Activated CD4-positive, alpha-beta T cell treated with anti-CD3 and anti-CD28 coated beads for 4 hours (primary cell): ENCODE measurements at regions not wholly inside any gene's neighbourhood (a gene's known extent, or its start where the extent isn't known, plus 50 kb on each side); places are given as distances from the start of the nearest gene placed in this dataset.

Source experiments
- DNase-seq, 2 donors: peaks; one replicate each; pipeline ENCODE4 v3.0.0-alpha.2; 2020

DNA sequence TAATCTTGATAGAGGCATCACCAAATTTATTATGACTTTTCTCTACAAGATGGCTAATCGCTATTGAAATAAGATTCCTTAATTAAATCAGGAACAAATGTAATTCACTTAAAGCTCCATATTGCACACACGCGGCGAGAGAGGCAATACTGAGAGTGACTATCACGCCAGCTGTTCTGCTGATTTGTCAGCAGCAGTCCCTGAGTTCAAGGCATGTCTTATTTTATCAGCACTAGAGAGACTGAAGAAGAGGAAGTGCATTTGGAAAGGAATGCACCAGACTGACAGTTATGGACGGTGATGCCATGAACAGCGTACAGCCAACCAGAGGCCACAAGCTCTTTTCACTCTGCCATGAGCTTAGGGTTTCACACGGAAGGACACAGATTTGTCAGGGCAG, 83.6 kb upstream of the SLCO3A1 start:
- DNase-seq: no peak

GRCh38 chr15:91776104-91776503, 77.4 kb upstream of the SLCO3A1 start:
- DNase-seq: no peak

DNA sequence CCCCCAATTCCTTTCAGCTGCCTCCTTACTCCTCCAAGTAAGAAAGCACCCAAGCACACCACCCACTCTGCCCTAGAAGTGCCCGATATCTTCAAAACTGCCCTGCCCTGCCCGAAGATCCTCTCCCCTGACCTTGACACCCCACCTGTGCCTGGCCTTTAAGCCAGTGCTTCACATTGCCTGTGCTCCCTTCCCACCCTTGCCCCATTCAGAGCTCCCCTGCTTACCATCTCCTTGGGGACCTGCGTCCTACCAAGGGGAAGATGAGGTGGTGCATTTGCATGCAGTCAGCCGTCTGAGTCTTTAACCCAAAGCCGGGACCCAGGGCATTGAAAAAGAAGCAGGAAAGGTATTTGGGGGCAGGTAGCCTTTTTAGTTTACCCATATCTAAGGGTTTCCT, 73.5 kb upstream of the SLCO3A1 start:
- DNase-seq: no peak

DNA sequence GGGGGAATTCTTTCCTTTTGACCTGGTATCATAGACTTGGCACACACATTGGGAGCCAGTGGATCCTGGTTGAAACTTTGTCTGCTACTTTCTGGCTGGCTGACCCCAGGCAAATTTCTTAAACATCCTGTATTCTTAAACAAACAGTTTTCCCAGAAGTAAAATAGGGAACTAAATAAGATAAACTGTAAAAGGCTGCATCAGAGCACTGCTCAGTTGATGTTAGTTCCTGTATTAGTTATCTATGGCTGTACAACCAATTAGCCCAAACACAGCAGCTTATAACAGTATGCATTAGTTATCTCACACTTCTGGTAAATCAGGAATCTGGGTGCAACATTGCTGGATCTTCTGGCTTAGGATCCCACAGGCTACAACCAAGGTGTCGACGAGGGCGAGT, 73.1 kb upstream of the SLCO3A1 start:
- DNase-seq: no peak

DNA sequence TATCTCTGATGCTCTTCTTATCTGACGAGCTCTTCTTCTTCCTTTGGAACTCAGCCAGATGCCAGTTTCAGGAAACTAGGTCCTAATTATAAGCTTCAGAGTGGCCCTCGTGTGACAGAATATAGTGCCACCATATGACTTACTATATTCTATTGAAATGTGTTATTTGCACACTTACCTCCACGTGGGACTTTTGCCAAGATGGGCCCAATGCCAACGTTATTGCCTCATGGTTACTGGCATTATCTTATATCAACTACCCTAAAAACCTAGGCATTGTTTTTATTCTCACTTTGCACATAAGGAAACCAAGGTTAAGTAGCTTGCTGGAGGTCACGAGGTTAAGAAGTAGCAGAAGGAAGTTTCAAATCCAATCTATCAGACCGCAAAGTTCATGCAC, 71.3 kb upstream of the SLCO3A1 start:
- DNase-seq: no peak

GRCh38 chr15:91783008-91783407, 70.5 kb upstream of the SLCO3A1 start:
- no peak for DNase-seq

GRCh38 chr15:91783451-91783850, 70.1 kb upstream of the SLCO3A1 start:
- no peak for DNase-seq

- no peak for DNase-seq
Measured at GRCh38 chr15:91784973-91785709, 68.4 kb upstream of the SLCO3A1 start.

GRCh38 chr15:91787198-91787597, 66.3 kb upstream of the SLCO3A1 start:
- DNase-seq: no peak

- no peak for DNase-seq
Measured at GRCh38 chr15:91789136-91789535, 64.4 kb upstream of the SLCO3A1 start.

DNA sequence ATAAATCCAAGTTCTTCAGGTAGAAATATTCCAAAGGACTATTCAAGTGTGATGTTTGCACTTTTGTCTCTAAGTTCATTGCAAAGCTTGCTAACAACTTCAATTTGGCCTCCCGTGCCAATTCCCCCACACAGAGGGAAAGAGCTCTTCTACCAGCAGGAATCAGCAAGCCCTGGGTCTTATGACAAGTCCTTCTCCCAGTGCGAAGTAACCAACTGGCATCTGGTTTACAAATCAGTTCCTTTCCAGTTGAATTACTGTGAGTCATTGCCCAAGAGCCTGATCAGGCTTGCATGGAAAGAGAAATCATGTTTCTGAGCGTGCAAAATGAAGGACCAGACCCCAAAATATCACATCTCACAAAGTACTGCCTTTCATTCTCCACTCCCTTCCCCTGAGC, 62.7 kb upstream of the SLCO3A1 start:
- no peak for DNase-seq

GRCh38 chr15:91793771-91794170, 59.7 kb upstream of the SLCO3A1 start:
- no peak for DNase-seq

DNA sequence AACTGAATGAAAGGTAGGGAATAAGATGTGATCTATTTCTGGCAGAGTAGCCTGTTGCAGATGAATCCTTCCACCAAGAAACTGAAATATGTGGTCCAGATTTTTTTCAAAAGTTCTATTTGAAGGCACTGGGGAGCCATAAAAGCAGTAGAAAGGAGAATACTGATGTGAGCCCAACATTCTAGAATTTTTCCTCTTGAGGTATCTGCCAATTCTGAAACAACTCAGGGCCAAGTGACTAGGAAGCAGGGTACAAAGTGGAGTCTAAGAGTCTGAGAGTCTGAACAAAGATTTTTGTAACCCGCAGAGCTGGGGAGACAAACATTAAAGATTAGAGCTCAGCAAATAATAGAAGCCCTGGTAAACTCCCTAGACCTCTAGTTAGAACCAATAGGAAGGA, 58.3 kb upstream of the SLCO3A1 start:
- DNase-seq: no peak

- DNase-seq: no peak
Measured at GRCh38 chr15:91801836-91802534, 51.5 kb upstream of the SLCO3A1 start.

- DNase-seq: no peak
Measured at GRCh38 chr15:91803260-91803659, 50.2 kb upstream of the SLCO3A1 start.
